ENCODE measurements at regions not wholly inside any gene's neighbourhood (a gene's known extent, or its start where the extent isn't known, plus 50 kb on each side); places are given as distances from the start of the nearest gene placed in this dataset.

DNA sequence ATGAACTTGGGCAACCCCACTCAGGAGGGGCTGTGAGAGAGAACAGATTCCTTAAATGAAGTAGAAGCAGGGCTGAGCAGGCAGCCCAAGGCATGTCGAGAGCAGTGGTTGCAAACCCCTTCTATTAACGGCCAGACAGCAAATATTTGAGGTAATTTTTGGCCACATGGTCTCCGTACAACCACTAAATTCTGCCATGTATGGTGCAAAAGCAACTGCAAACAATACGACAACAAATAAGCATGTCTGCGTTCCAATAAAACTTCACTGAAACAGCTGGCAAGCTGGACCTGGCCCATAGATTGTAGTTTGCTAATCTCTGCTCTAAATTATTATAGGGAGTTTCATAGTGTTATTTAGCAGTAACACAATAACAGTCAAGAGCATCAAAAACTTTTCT, 217.0 kb upstream of the ZNF521 start:
- Mint-ChIP-seq H3K4me1 (no peaks in the 10 kb centered on the region), H3K36me3 (ENCODE audit: low read depth) (peaks cover 3% of the 10 kb centered on the region), H3K27ac (no peak overlapping the region)

DNA sequence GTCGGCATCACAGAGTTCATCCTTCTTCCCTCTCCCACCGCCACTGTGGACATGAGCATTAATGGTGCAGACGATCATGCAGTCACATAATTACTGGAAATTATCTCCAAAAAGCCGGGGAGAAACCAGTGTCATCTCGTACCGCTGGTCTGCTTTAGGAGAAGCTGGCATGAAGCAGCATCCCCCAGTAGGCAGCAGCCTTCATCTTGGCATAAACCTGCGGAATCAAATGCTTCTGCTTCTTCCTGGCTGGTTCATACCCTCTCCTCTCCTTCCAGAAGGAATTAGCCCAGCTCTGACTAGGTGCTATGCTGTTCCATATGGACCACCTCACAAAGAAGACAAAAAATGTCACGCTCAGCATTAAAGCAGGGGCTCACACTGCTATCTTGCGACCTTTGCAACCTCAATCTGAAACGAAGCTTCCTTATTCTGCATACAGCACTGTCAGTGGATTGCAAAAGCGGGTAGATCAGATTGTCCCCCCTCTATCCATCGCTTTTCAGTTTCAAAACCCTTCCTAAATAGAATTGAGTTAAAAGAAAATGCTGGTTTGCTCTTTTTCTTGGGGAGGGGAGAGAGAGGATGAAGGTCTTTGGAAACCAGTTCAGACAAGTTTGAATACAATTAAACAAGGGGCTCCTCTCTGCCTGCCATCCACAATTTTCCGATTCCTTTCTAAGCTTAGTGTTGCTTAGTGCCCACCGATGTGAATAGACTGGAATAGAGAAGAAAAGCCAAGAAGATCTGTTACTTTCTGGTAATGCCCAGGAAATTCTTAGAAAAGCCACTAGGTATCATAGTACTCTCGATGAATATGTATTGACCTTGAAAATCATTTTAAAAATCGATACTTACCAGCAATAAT, 212.1 kb upstream of the ZNF521 start:
- Mint-ChIP-seq H3K27me3 (ENCODE audit: low read depth) (no peaks in the 10 kb centered on the region), H3K4me1 (no peaks in the 10 kb centered on the region), H3K36me3 (ENCODE audit: low read depth) (no peaks in the 10 kb centered on the region), H3K4me3 (no peak overlapping the region), H3K9me3 (no peaks in the 10 kb centered on the region), H3K27ac (no peak overlapping the region)
- TF ChIP-seq, protein P1, sequence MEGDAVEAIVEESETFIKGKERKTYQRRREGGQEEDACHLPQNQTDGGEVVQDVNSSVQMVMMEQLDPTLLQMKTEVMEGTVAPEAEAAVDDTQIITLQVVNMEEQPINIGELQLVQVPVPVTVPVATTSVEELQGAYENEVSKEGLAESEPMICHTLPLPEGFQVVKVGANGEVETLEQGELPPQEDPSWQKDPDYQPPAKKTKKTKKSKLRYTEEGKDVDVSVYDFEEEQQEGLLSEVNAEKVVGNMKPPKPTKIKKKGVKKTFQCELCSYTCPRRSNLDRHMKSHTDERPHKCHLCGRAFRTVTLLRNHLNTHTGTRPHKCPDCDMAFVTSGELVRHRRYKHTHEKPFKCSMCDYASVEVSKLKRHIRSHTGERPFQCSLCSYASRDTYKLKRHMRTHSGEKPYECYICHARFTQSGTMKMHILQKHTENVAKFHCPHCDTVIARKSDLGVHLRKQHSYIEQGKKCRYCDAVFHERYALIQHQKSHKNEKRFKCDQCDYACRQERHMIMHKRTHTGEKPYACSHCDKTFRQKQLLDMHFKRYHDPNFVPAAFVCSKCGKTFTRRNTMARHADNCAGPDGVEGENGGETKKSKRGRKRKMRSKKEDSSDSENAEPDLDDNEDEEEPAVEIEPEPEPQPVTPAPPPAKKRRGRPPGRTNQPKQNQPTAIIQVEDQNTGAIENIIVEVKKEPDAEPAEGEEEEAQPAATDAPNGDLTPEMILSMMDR (IDR thresholded peaks at IDR 0.05; ENCODE audit: unreplicated experiment in 3 of 3) = no peak

More for the DNA sequence above, 217.0 kb upstream of the ZNF521 start:
- peaks cover 10% of the 10 kb centered on the region for H3K9me3 Mint-ChIP-seq
- H3K4me3 Mint-ChIP-seq = no peak overlapping the region
- TF ChIP-seq, protein P1 (IDR thresholded peaks at IDR 0.05; ENCODE audit: unreplicated experiment in 3 of 3) = no peak
- no peaks in the 10 kb centered on the region for H3K27me3 Mint-ChIP-seq (ENCODE audit: low read depth)

DNA sequence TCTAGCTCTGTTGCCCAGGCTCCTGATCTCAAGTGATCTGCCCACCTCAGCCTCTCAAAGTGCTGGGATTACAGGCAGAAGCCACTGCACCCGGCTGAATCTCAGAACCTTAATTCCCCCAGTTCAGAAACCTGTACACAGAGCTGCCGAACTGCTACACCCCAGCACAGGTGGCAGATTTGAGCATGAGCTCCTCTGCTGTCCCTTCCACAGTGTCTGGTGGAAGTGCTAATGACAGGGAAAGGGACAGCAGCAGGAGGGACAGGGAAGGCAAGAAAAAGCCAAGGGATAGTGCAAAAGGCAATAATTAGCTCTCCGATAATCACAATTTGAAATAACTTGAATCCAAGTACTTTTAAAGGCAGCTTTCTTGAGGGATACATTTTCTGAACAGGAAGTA, 211.4 kb upstream of the ZNF521 start:
- no peak overlapping the region for H3K4me3 Mint-ChIP-seq
- H3K9me3 Mint-ChIP-seq = no peaks in the 10 kb centered on the region
- no peaks in the 10 kb centered on the region for H3K27me3 Mint-ChIP-seq (ENCODE audit: low read depth)
- H3K27ac Mint-ChIP-seq = no peak overlapping the region
- no peaks in the 10 kb centered on the region for H3K36me3 Mint-ChIP-seq (ENCODE audit: low read depth)
- no peaks in the 10 kb centered on the region for H3K4me1 Mint-ChIP-seq
- TF ChIP-seq, protein P1 (IDR thresholded peaks at IDR 0.05; ENCODE audit: unreplicated experiment in 3 of 3) = no peak

DNA sequence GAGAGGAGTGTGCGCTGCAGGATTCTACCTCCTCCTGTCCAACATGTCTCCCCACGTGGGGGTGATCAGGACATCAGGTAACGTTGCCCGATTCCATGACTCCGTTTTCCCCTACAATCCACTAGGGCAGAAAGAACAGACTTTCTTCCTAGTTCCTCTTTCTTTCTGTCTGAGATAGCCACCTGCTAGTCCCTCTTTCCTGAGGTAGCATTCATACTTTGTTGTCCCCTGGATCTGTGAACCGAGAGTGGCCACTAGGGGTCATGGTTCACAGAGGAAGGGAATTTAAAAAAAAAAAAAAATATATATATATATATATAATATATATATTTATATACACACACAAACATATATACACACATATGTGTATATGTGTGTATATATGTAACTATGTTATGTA, 210.0 kb upstream of the ZNF521 start:
- Mint-ChIP-seq H3K9me3 (no peaks in the 10 kb centered on the region), H3K36me3 (ENCODE audit: low read depth) (no peaks in the 10 kb centered on the region), H3K4me1 (peaks cover 3% of the 10 kb centered on the region), H3K27me3 (ENCODE audit: low read depth) (no peaks in the 10 kb centered on the region), H3K27ac (no peak overlapping the region), H3K4me3 (no peak overlapping the region)
- TF ChIP-seq, protein P1 (IDR thresholded peaks at IDR 0.05; ENCODE audit: unreplicated experiment in 3 of 3) = peak; percentile 21 to 62 (median 27)

DNA sequence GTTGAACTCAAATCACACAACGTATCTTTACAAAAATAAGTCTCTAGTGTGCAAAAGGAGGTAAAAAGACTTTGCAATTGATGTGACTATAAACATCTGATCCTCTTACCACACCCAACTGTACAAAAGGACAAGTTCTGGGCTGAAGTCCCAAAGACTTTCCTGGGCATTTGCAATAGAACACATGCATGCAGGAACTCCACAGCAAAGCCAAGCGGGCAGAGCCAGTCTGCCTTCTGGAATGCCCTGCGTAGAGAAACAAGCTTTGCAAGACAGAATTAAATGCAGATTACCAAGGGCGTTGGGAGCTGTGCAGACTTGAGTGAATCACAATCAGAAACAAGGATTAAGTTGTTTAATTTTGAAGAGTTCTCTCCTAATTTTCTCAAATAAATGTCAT, 208.4 kb upstream of the ZNF521 start:
- TF ChIP-seq, protein P1 (IDR thresholded peaks at IDR 0.05; ENCODE audit: unreplicated experiment in 3 of 3) = no peak
- Mint-ChIP-seq H3K4me1 (peaks cover 9% of the 10 kb centered on the region), H3K27me3 (ENCODE audit: low read depth) (no peaks in the 10 kb centered on the region), H3K27ac (no peak overlapping the region), H3K36me3 (ENCODE audit: low read depth) (no peaks in the 10 kb centered on the region), H3K9me3 (no peaks in the 10 kb centered on the region), H3K4me3 (no peak overlapping the region)

DNA sequence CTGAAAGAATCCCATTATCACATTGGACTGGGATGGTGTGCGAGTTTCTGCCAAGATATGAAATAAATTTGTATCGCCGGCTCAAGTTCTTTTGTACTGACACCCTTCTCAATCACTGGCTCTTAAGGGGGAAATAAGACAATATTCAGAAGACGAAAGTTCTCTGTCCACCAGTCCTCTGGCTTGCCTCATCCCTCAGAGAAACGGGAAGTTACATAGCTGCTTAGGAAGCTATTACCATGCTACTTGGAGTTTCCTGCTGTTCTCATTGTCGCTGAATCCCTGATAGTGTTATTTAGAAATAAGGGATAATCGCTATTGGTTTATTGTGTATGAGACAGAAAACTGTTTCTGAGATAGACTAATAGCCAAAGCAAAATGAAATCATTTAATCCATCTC, 205.0 kb upstream of the ZNF521 start:
- Mint-ChIP-seq H3K9me3 (no peaks in the 10 kb centered on the region), H3K27me3 (ENCODE audit: low read depth) (no peaks in the 10 kb centered on the region), H3K36me3 (ENCODE audit: low read depth) (no peaks in the 10 kb centered on the region), H3K27ac (peak overlapping the region in 1 of 3 experiments; percentile 13), H3K4me3 (no peak overlapping the region), H3K4me1 (peaks cover 9% of the 10 kb centered on the region)
- TF ChIP-seq, protein P1 (IDR thresholded peaks at IDR 0.05; ENCODE audit: unreplicated experiment in 3 of 3) = no peak
